C4-2B (cell line): ENCODE measurements at regions not wholly inside any gene's neighbourhood (a gene's known extent, or its start where the extent isn't known, plus 50 kb on each side); places are given as distances from the start of the nearest gene placed in this dataset.

Source experiments
- H3K27ac ChIP-seq: fragments of 450-650 bp; 2 replicates; pipeline ENCODE4 v1.5.1; 2017
- CTCF ChIP-seq: fragments of 450-650 bp; conservative IDR thresholded peaks from 2 replicates; pipeline ENCODE4 v1.5.1; 2017; ENCODE audit warnings: mild to moderate bottlenecking
- ZFX ChIP-seq: fragments of 450-650 bp; IDR thresholded peaks from 2 replicates; pipeline ENCODE4 v1.6.1; 2017

- H3K27ac ChIP-seq: no peak overlapping the region
- no peak for TF ChIP-seq ZFX
Measured at GRCh38 chr2:8617590-8617989, 64.3 kb upstream of the ID2 start.

- TF ChIP-seq ZFX (no peak), CTCF (no peak)
- H3K27ac ChIP-seq: no peak overlapping the region
Measured at GRCh38 chr2:8619071-8619470, 62.8 kb upstream of the ID2 start.

- TF ChIP-seq ZFX (no peak), CTCF (no peak)
- no peak overlapping the region for H3K27ac ChIP-seq
Measured at GRCh38 chr2:8620611-8621382, 61.1 kb upstream of the ID2 start.

- H3K27ac ChIP-seq: no peak overlapping the region
- TF ChIP-seq CTCF (no peak), ZFX (no peak)
Measured at GRCh38 chr2:8622199-8622911, 59.5 kb upstream of the ID2 start.

- no peak overlapping the region for H3K27ac ChIP-seq
- TF ChIP-seq CTCF: no peak
- no peak for TF ChIP-seq ZFX
Measured at GRCh38 chr2:8622924-8623465, 58.9 kb upstream of the ID2 start.

- no peak for TF ChIP-seq CTCF
- TF ChIP-seq ZFX: no peak
- H3K27ac ChIP-seq: no peak overlapping the region
Measured at GRCh38 chr2:8623576-8623957, 58.3 kb upstream of the ID2 start.

GRCh38 chr2:8623958-8624591 lies 57.8 kb upstream of the ID2 start:
- no peak for TF ChIP-seq CTCF
- TF ChIP-seq ZFX: no peak
- H3K27ac ChIP-seq: no peak overlapping the region
